NCI-H2171 (cell line): ENCODE measurements at regions not wholly inside any gene's neighbourhood (a gene's known extent, or its start where the extent isn't known, plus 50 kb on each side); places are given as distances from the start of the nearest gene placed in this dataset.

ENCODE experiments used
- DNase-seq: peaks from one replicate; lab custom pipeline; 2025; lab: John Stamatoyannopoulos, UW

DNA sequence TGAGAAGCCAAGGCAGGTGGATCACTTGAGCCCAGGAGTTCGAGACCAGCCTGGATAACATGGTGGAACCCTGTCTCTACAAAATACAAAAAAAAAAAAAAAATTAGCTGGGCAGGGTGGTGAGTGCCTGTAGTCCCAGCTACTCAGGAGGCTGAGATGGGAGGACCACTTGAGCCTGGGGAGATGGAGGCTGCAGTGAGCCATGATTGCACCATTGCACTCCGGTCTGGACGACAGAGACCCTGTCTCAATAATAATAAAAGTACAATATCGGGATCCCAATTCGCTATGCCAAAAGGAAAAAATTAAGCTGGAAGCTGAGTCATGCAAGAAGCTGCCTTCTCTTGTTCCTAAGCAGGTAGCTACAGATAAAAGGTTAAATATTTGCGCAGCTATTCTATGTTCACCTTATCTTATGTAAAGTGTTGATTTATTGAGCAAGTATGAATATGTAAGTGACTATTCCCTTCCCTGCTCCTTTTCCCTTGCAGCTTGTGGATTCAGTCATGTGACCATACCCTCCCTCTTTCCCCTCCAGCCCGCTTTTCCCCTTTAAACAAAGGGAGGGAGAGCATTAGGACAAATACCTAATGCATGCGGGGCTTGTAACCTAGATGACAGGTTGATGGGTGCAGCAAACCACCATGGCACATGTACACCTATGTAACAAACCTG, 112.0 kb downstream of the LITAF start:
- DNase-seq, result no peak

DNA sequence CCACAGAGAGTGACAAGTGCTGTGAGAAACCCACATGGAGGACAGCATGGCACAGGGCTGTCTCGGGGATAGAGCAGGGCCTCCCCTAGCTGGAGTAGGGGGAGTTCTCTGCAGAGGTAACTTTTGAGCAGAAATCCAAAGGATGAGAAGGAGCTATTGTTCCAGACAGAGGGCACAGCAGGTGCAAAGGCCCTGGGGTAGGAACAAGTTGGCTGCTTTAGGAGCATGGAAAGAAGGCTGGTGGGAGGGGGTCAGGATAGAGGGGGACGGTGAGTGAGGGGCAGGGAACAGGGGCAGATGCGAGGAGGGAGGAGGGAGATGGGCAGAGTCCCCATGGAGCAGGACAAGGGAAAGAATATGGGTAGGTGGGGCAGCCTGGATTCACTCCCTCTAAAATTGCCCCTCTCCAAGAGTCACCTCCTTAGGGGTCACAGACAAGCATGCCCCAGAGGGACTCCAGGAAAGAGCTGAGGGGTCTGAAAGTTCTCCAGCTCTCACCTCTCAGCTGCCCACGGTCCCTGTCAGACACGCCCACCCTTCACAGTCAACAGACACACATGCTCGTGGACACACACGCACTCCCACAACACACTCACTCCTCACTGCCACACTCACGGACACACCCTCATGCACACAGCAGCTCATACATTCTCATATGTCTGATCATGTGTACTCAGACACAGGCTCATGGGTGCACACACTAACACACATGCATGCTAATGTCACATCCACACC, 110.7 kb downstream of the LITAF start:
- no peak for DNase-seq

DNA sequence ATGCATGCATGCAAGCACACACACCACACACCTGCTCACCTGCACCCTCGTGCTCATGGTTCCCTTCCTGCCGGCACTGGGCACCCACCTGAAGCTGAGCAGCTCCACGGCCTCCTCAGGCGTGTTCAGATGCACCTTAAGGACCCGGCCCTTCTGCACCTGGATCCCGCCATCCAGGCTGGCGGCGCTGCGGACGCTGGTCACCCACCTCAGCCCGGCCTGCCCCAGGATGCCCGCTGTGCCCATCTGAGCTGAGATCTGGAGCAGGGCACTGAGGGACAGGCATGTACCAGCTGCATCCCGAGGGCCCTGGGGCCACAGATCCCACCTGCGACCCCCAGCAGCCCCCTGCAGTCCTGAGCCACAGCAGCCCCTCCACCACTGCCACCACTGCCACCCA, 110.0 kb downstream of the LITAF start:
- DNase-seq, result no peak

DNA sequence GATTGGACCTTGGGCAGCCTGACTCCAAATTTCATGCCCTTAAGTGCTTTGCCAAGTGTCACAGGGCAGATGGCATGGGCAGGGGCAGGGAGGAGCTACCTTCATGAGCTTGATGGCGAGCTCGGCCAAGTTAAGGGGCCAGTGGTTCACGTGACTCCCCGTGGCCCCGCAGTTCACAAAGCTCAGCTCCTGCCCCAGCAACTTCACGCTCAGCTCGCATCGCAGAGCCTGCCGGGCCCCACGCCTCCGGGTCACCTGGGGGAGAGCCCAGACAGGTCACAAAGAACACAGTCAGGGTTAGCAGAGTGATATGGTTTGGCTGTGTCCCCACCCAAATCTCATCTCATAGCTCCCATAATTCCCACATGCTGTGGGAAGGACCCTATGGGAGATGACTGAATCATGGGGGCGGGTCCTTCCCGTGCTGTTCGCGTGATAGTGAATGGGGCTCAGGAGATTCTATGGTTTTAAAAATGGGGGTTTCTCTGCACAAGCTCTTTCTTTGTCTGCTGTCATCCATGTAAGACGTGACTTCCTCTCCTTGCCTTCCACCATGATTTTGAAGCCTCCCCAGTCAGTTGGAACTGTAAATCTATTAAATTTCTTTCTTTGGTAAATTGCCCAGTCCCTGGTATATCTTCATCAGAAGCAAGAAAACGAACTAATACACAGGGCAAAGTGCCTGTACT, 108.1 kb downstream of the LITAF start:
- no peak for DNase-seq

DNA sequence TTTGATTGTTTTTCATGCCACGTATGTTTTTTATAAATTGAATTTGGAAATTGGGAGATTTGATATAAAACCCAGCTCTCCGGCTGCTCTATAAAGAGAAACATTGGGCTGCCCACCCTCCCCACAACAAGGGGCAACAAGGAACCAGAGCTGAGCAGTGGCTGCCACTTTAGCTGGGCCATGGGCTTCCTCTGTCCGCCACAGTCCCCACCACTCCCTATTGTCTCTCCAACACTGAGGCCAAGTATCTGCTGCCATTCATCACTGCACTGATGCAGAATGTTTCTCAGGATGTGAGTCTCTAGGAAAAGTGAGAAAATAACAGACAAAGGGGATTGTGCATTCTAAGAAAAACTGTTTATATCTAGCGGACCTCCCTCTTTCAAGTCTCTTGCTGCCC, 106.8 kb downstream of the LITAF start:
- DNase-seq, result no peak

DNA sequence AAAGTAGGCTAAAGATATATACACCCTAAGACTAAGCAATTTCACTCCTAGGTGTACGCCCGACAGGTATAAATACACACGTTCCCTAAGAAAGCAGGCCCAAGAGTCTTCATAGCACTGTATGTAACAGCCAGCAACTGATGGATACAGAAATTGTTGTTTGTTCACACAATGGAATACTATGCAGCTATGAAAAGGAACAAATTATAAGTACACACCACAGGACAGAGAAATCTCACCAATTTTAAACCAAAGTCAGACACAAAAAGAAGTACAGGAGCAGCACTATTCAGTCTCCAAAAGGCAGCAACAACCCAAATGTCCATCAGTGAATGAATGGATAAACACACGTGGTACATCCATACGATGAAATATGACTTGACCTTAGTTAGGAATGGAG, 106.1 kb downstream of the LITAF start:
- DNase-seq, result no peak

DNA sequence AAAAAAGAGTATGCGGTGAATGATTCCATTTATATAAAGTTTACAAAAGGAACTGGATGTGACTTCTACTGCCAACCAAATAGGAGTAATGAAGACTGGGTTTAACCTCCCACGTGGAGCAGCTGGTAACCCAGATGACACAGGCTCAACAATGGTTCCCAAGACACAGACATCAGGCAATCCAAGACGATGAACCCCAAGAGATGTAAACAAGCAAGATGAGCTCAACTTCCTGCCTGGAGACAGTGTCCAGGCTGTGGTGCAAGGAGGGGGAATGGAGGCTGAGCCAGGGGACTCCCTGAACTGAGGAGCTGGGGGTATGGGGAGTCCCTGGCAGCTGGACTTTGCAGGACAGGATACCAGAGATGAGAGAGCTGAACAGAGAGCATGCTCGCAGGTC, 104.7 kb downstream of the LITAF start:
- no peak for DNase-seq

DNA sequence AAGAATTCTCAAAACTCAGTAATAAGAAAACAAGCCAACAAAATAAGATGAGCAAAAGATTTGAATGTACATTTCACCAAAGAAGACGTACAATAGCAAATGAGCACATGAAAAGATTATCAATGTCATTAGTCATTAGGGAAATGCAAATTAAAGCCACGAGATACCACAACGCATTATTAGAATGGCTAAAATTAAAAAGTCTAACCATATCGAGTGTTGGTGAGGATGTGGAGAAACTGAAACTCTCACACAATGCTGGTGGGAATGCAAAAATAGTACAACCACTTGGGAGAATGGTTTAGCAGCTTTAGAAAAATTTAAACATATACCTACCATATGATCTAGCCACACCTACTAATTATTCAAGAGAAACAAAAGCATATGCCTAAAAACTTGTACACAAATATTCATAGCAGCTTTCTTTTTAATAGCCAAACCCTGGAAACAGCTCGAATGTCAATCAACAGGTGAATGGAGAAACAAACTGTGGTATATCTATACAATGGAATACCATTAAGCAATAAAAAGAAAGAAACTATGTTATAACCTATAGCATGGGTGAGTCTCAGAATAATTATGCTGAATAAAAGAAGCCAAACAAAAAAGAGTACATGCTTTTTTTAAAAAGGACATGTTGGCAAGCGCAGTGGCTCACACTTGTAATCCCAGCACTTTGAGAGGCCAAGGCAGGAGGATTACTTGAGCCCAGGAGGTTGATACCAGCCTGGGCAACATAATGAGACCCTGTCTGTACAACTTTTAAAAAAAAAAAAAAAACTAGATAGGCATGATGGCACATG, 103.6 kb downstream of the LITAF start:
- no peak for DNase-seq

DNA sequence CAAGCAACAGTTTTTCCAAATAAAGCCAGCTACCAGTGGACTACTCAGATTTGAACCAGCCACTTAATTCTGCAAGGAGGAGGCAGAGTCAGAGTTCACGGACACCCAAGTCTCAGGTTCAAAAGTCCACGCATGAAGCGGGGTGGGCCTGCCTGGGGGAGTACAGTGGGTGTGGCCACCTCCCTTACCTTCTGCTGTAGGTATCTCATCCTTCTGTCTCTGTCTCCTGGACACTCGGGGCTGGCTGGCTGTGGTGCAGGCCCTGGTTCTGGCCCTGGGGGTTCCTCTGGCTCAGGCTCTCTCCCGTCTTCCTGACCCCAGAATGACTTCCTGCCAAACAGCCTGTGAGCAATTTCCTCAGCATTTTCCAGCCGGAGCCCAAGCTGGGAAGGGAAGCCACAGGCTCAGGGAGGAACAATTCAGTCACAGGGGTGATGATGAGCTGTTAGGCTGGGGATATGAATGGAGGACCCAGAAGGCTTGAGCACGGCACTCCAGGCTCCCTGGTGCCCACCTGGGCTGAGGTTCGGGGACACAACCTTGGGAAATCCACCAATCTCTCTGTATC, 101.9 kb downstream of the LITAF start:
- no peak for DNase-seq

DNA sequence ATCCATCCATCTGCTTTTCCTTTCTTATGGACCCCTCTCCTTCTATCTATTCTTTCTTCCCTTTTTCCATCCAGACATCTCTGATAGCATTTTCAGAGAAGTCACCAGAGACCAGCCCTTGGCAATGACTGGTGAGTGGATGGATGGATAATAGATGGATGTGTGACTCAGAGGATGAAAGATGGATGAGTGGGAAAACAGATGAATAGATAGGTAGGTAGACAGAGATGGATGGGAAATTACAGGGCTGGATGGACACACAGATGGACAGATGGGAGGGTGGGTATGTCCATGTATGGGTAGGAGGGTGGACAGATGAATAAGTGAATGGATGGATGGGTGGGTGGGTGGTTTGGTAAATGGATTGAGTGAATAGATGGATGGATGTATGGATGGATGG, 101.0 kb downstream of the LITAF start:
- no peak for DNase-seq

DNA sequence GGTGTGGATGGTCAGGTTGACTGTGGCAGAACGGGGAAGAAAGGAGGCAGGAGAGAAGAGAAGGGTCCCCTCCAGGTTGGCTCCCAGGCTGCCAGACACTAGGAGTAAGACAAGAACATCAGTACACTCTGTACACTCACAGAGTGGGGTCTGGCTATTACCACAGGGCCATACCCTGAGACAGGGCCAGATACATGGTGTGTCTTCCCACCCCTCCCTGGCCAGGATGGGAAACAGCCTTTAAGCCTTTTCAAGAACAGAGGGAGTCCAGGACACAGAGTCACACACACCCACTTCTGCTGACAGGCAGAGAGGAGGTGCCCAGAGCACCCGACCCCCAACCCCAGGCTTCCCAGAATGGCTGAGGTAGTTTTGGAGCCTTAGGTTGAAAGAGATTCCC, 99.4 kb downstream of the LITAF start:
- no peak for DNase-seq

DNA sequence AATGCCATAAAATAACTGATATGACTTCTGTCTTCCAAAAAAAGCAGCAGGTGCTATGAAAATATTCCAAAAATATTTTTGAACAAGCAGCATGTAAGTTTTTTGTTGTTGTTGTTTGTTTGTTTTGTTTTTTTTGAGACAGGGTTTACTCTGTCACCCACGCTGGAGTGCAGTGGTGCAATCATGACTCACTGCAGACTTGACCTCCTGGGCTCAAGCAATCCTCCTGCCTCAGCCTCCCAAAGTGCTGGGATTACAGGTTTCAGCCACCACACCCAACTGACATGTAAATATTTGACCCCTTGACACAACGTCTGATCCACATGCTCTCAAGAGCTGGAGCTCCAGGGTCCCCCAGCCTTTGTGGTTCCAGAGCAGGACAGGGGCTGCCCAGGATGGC, 98.4 kb downstream of the LITAF start:
- DNase-seq, result no peak

DNA sequence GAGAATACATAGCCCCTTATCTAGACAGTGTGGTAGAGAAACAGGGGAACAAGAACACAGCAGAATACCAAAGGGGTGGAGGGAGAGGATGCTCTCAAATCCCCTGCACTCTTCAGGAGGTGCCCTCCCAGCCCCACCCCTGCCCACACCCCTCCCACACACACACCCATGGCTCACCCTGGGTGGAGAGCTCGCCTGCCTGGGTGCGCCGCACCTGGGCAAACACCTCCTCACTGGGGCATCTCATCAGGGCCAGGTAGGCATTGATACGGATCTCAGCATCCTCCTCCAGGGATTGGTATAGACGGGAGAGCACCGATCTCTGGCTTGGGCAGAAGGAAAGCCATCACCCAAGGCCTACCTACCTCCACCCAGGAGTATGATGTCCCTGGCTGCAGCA, 95.2 kb downstream of the LITAF start:
- DNase-seq, result no peak

DNA sequence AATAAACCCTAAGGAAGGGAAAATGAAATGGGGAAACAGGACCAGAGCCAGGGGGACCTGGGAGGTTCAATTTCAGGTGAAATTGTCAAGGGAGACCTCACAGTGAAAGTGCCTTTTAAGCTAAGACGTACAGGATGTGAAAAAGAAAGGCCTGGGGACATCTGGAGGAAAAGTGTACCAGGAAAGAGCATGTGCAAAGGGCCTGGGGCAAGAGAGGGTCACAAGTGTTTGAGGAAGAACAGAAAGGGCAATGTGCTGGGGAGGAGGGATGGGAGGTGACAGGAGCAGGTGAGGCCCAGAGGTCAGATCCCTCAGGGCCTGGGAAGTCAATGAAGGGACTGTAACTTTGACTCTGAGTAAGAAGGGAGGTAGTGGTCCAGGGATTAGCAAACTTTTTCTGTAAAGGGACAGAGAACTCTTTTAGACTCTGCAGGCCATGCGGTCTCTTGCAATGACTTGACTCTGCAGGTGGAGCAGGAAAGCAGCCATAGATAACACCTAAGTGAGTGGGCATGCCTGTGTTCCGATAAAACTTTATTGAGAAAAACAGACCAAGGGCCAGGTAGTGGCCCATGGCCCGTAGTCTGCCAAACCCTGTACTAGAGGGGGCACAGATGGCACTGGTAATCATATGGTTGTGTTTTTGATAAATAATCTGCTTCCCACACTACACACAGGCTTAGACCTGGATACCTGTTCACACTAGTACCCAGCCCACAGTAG, 93.8 kb downstream of the LITAF start:
- no peak for DNase-seq

DNA sequence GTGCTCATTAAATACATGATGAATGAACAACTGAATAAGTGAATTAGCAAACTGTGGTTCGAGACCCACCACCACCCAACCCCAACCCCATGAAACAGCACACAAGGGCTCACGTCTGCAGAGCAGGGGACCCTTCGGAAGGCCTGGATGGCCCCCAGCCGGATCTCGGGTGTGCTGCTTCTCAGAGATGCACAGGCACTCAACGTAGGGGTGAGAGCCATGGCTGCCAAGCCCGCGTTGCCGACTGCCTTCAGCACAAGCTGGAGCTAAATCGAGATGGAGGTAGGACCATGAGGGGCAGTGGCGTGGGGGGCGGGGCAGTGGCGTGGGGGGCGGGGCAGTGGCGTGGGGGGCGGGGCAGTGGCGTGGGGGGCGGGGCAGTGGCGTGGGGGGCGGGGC, 93.2 kb downstream of the LITAF start:
- DNase-seq, result no peak

DNA sequence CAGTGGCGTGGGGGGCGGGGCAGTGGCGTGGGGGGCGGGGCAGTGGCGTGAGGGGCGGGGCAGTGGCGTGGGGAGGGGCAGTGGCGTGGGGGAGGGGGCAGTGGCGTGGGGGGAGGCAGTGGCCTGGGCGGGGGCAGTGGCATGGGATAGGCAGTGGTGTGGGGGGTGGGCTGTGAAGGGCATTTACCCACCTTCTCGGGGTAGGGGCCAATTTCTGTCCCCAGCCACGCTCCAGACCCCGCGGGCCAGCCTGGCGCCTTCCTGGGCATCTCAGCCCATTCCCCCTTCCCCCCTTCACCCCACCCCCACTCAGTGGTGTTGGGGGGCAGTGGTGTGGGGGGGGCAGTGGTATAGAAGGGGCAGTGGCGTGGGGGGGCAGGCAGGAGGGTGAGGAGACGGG, 92.7 kb downstream of the LITAF start:
- DNase-seq, result no peak

DNA sequence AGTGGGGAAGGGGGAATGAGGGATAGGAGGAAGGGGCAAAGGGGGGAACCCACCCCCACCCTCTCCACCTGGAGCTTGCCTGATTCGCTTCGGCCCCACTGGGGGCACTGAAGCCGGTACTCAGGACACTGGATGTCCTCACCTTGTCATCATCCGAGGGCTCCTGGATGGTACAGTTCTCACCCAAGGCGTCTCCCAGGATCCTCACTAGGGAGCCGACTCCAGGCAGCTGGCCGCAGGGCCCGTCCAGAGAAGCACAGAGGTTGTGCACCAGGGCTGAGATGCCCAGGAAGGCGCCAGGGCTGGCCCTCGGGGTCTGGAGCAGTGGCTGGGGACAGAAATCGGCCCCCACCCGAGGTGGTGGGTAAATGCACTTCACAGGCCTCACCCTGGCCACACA, 92.3 kb downstream of the LITAF start:
- DNase-seq, result no peak

DNA sequence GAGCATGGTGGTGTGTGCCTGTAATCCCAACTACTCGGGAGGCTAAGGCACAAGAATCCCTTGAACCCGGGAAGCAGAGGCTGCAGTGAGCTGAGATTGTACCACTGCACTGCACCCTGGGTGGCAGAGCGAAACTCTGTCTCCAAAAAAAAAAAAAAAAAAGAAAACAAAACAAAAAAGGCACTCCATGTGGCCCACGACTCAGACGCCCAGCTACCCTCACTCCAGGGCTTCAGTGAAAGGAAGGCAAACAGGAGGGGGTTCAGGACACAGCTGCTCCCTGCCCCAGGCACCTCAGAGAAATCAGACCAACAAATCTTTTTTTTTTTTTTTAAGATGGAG, 91.7 kb downstream of the LITAF start:
- DNase-seq, result no peak
